Upper lobe of left lung (tissue), 4 donors: ENCODE measurements at regions not wholly inside any gene's neighbourhood (a gene's known extent, or its start where the extent isn't known, plus 50 kb on each side); places are given as distances from the start of the nearest gene placed in this dataset.

Source experiments
- POLR2A ChIP-seq, 4 donors: fragments of 450-650 bp; IDR thresholded peaks; one replicate each; pipeline ENCODE4 v1.5.1; 2016 to 2017; ENCODE audit warnings: antibody characterized with exemption in 4 of 4, mild to moderate bottlenecking in 2 of 4
- POLR2AphosphoS5 ChIP-seq, 2 donors: sonication (generic); formaldehyde crosslinking; IDR thresholded peaks; one replicate each; pipeline ENCODE4 v1.5.1; 2017; ENCODE audit warnings: antibody characterized with exemption in 2 of 2
- TF ChIP-seq, protein P1 (sequence below), 6 experiments: fragments of 450-650 bp in 4 of 6; fragments of 200-600 bp in 2 of 6; sonication (generic) in 2 of 6; IDR thresholded peaks; one replicate each; pipeline ENCODE4 v1.5.1; 2016 to 2019; ENCODE audit warnings: antibody characterized with exemption in 6 of 6

DNA sequence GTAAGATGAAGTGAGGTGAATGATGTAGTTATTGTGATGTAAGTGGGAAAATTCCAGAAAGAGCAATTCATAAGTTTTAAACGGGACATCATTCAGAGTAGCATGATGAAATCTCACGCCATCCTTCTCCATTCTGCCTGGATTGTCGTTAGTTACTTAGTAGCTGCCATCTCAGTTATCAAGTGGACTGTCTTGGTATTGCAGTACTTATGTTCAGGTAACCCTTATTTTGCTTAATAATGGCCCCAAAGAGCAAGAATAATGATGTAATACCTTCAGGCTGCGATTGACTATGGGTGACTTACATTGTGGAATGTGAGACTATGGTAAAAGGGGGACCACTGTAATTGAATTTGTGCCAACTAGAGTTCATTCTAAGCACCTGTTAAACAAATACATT lies 234.1 kb upstream of the TOM1L1 start:
- TF ChIP-seq, protein P1, sequence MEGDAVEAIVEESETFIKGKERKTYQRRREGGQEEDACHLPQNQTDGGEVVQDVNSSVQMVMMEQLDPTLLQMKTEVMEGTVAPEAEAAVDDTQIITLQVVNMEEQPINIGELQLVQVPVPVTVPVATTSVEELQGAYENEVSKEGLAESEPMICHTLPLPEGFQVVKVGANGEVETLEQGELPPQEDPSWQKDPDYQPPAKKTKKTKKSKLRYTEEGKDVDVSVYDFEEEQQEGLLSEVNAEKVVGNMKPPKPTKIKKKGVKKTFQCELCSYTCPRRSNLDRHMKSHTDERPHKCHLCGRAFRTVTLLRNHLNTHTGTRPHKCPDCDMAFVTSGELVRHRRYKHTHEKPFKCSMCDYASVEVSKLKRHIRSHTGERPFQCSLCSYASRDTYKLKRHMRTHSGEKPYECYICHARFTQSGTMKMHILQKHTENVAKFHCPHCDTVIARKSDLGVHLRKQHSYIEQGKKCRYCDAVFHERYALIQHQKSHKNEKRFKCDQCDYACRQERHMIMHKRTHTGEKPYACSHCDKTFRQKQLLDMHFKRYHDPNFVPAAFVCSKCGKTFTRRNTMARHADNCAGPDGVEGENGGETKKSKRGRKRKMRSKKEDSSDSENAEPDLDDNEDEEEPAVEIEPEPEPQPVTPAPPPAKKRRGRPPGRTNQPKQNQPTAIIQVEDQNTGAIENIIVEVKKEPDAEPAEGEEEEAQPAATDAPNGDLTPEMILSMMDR (IDR thresholded peaks at IDR 0.05) = no peak
- TF ChIP-seq POLR2AphosphoS5 (IDR thresholded peaks at IDR 0.05) (no peak), POLR2A (IDR thresholded peaks at IDR 0.05) (no peak)
